HG02798 (cell line): ENCODE measurements at regions not wholly inside any gene's neighbourhood (a gene's known extent, or its start where the extent isn't known, plus 50 kb on each side); places are given as distances from the start of the nearest gene placed in this dataset.
A peak's percentile ranks its signal among the peaks of the same experiment; 100 is the strongest.

Experiments
- ATAC-seq: cut with Tn5 transposase; IDR thresholded peaks from one replicate; pipeline ENCODE4 v1.9.1; 2021; ENCODE audit warnings: mild to moderate bottlenecking; ENCODE audit not compliant: unreplicated experiment, poor library complexity

GRCh38 chr2:211045025-211045424, 488.6 kb downstream of the CPS1 start:
- no peak for ATAC-seq

DNA sequence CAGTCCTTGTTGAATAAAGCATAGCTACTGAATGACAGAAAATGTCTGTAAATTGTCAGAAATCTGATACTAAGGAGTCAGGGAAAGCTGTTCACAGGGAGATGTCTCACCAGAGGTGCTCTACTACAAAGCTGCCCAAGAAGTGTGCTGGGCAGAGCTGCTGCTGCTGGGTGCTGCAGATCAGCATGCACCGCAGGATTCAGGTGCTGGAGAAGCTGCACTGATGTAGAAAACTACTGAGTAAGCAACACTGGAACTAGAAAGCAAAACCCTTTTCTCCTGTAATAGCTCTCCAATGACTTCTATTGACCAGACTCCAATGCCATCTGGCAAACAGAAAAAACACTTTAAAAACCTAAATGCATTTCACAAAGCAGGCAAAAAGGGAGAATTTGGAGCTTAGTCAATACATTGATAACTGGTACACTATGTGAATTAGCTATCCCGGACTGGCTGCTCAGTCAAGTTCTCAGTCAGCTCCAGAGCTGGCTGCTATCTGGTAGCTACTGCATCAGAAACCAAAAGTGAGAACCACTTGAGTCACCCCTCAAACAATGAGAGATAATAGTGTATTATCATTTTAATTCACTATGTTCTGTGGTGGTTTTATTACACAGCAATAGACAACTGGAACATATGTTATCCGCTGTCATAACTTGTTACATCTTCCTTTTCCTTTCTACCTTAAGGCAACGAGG, 493.1 kb downstream of the CPS1 start:
- ATAC-seq, result peak; percentile 49

GRCh38 chr2:211055438-211055837, 499.0 kb downstream of the CPS1 start:
- no peak for ATAC-seq

- ATAC-seq, result no peak
Measured at GRCh38 chr2:211061612-211062296, 505.4 kb downstream of the CPS1 start.

DNA sequence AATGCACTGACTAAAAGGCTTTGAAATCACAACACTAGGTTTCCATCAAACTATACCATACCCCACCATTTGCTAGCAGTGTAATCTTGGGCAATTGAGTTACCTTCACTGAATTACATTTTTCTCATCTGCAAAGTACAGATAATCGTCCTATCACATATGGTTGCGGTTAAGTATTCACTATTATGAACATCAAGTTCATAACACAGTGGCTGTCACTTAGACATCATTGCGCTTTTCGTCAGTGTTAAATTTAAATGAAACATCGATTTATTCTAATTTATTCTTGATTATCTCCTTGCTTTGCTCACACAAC, 505.9 kb downstream of the CPS1 start:
- no peak for ATAC-seq

DNA sequence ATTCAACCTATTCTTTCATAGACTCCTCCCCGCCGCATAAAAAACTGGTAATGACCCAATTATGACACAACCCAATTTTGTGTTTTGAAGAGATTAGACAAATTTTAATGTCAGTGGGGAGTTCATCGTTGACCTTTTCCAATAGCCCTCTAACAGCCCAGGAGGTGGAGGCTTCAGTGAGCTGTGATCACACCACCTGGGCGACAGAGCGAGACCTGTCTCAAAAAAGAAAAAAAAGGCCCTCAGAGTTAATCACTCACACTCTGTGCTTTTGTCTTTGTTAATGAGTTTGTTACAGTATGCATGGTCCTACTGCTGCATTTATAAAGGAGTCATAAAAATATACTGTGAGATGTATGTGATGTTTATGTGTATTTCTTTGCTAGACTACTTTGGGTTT, 510.6 kb downstream of the CPS1 start:
- no peak for ATAC-seq

- no peak for ATAC-seq
Measured at GRCh38 chr2:211068108-211068780, 511.8 kb downstream of the CPS1 start.

GRCh38 chr2:211070547-211070946, 514.1 kb downstream of the CPS1 start:
- ATAC-seq, result no peak

GRCh38 chr2:211077216-211077767, 520.9 kb downstream of the CPS1 start:
- no peak for ATAC-seq

DNA sequence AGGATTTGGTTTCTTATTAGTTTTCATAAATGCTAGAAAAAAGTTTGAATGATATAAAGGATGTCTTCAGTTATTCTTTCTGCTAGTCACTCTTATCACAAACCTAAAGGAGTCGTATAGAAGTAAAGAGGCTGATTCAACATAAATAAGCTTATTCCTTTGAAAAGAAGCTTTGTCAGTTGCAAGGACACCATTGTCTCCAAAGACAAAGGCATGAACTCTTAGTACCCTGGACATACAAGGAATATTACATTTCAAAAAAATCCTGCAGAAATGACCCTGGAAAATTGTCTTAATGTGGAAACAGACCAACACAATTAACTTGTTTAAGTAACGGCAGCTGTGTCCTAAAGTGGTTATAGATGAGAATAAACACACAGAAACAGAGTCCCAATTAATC, 528.0 kb downstream of the CPS1 start:
- no peak for ATAC-seq

- ATAC-seq, result peak; percentile 71
Measured at GRCh38 chr2:211085056-211085680, 528.8 kb downstream of the CPS1 start.

- ATAC-seq, result no peak
Measured at GRCh38 chr2:211086049-211086448, 529.6 kb downstream of the CPS1 start.

- no peak for ATAC-seq
Measured at GRCh38 chr2:211089127-211089526, 532.7 kb downstream of the CPS1 start.

- no peak for ATAC-seq
Measured at GRCh38 chr2:211093743-211094303, 537.4 kb downstream of the CPS1 start.

DNA sequence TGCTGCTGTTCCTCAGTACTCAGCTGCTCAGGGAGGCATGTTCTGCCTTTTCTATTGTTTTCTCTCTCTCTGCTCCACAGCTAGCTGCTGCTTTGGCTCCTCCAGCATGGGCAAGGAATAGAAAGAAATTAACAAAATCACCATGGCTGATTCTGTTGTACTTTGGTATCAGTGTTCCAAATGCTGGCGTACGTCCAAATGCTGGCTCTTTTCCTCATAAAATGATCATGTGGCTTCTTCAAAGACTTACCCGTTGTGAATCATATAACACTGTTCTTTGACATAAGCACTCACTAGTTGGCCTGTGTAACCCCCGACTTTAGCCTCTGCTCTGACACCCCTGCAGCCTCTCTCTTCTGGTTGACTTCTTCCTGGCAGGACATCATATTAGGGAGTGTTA, 547.6 kb downstream of the CPS1 start:
- no peak for ATAC-seq

DNA sequence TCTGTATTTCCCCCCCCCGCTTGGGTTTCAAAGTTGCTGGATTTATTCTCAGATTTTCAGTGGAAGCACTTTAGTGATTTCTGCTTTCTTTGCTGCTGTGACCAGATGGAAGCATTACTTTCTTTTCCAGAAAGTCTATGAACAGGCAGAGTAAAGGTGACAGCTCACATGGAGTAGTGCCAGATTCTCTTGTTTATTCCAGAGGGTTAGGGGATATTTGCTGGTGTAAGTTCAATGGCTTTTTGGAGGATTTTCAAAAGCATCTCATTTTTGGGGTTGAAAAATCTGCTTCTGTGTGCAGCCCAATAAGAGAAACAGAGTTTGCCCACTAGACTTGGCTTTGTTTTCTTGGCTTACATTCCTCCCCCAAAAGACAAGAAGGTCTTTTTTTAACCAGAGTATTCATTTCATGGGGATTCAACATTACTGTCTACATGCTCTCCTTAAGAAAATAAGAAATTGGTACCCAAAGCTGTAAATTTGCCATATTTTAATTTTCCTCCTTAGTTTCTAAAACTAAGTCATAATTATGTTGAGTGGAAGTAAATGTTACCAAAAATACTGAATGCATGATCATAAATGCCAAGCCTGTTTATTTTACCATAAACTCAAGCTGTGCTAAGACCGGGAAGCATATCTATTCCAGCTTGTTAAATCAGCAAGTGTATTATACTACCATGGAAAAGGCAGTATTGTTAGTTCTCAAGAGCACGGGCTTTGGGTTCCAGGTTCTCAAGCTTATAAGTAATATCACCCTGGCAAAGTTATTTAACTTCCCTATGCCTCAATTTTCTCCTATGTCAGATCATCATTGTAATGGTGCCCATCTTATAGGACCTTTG, 557.2 kb downstream of the CPS1 start:
- ATAC-seq, result no peak

DNA sequence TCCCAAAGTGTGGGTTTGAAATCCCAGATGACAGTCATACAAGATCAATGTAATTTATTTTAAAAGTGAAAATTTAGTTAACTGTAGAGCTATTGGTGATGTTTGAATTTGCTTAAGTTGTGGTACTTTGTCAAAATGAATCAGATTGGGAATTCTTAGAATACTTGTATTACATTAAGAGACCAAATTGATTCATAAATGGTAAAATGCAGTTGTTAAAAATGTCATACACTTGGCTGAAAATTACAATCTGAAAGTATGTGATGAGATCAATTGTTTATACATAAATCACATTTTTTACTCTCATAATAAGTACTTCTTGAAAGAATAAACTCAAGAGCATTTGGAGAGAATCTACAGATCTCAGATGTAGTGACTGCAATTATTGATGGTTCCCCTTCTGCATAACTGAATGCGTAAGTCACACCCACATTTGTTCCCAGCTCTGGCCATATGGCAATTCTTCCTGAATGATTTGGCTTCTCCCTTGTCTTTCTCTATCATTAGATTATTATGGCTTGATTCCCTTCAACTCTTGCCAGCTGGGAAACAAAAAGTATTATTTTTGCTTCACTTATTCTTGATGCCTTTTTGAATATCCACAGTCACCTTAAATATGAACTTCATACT, 558.5 kb downstream of the CPS1 start:
- no peak for ATAC-seq

DNA sequence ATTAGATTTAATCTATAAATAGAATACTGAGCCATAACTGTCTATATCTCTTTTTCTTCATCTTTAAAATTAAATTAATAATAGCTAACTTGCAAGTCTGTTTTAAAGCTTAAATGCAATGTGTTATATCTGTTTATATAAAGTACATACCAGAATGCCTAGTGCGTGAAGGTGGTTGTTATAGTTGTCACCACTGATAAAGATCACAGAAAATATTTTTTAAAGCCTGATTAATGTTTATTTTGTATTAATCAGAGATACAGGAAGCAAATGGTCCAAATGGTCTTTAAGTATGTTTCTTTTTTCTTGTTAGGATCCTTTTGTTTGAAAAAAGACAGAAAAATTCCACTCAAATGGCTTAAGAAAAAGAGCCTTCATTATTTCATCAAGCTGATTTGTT, 560.6 kb downstream of the CPS1 start:
- no peak for ATAC-seq

DNA sequence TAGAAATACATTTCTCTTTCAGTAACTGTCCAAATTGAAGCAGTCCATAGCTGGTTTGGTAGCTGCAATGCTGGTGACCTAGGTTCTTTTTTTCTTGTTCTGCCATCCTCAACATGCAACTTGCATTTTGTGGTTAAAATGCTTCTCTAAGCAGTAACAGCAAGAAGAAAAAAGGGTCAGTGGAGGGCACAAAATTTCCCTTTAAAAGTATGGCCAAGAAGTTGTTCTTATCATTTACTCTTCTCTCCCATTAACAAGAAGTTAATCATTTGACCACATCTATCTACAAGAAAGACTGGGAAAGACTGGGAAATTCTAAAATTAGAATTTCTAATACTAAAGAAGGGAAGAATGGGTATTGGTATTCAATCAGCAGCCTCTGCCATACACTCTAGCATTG, 569.9 kb downstream of the CPS1 start:
- ATAC-seq, result no peak
